ENCODE measurements at regions not wholly inside any gene's neighbourhood (a gene's known extent, or its start where the extent isn't known, plus 50 kb on each side); places are given as distances from the start of the nearest gene placed in this dataset.

GRCh38 chr10:108591417-108591816, 1331.9 kb downstream of the XPNPEP1 start:
- H3K9me3 ChIP-seq: no peaks in the 10 kb centered on the region
- no peak for DNase-seq
- no peaks in the 10 kb centered on the region for H3K4me1 ChIP-seq
- no peaks in the 10 kb centered on the region for H3K36me3 ChIP-seq
- no peak for TF ChIP-seq POLR2A (IDR thresholded peaks at IDR 0.05)
- TF ChIP-seq, protein P1, sequence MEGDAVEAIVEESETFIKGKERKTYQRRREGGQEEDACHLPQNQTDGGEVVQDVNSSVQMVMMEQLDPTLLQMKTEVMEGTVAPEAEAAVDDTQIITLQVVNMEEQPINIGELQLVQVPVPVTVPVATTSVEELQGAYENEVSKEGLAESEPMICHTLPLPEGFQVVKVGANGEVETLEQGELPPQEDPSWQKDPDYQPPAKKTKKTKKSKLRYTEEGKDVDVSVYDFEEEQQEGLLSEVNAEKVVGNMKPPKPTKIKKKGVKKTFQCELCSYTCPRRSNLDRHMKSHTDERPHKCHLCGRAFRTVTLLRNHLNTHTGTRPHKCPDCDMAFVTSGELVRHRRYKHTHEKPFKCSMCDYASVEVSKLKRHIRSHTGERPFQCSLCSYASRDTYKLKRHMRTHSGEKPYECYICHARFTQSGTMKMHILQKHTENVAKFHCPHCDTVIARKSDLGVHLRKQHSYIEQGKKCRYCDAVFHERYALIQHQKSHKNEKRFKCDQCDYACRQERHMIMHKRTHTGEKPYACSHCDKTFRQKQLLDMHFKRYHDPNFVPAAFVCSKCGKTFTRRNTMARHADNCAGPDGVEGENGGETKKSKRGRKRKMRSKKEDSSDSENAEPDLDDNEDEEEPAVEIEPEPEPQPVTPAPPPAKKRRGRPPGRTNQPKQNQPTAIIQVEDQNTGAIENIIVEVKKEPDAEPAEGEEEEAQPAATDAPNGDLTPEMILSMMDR (IDR thresholded peaks at IDR 0.05): no peak
- intact Hi-C loops (cut with DNase I; ENCODE audit: low total_unique reads): no loop called here
- H3K27me3 ChIP-seq: no peaks in the 10 kb centered on the region
- no peak overlapping the region for H3K4me3 ChIP-seq
- no peak overlapping the region for H3K27ac ChIP-seq

GRCh38 chr10:108586424-108586823, 1336.9 kb downstream of the XPNPEP1 start:
- intact Hi-C loops (cut with DNase I; ENCODE audit: low total_unique reads): no loop called here

GRCh38 chr10:108583877-108584276, 1339.4 kb downstream of the XPNPEP1 start:
- intact Hi-C loops (cut with DNase I; ENCODE audit: low total_unique reads): no loop called here
- Histone ChIP-seq H3K27me3 (no peaks in the 10 kb centered on the region), H3K4me1 (no peaks in the 10 kb centered on the region)

More at GRCh38 chr10:108586424-108586823, 1336.9 kb downstream of the XPNPEP1 start:
- no peaks in the 10 kb centered on the region for H3K4me1 ChIP-seq
- H3K36me3 ChIP-seq: no peaks in the 10 kb centered on the region
- H3K27me3 ChIP-seq: no peaks in the 10 kb centered on the region
- no peak for TF ChIP-seq POLR2A (IDR thresholded peaks at IDR 0.05)
- TF ChIP-seq, protein P1 (IDR thresholded peaks at IDR 0.05): no peak
- no peaks in the 10 kb centered on the region for H3K9me3 ChIP-seq
- no peak for DNase-seq
- H3K27ac ChIP-seq: no peak overlapping the region
- H3K4me3 ChIP-seq: no peak overlapping the region

DNA sequence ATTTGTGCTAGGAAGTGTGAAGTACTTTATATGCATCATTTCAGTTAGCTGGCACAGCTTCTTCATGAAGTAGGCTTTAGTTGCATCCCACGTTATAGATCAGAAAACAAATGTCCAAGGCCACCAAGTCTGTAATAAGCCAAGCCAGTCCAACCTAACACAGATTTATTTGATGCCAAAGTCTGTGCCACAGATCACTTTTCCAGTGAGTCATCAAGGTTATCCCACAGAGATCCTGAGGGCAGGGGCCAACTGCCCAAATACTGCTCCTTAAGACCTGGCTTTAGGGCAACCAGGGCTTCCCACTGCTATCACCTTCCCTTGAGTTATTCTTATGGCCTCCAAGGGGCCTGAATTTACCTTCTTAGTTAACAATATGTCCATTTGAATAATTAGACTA, 1340.4 kb downstream of the XPNPEP1 start:
- H3K36me3 ChIP-seq: no peaks in the 10 kb centered on the region
- no peak for DNase-seq
- H3K4me1 ChIP-seq: no peaks in the 10 kb centered on the region
- H3K27ac ChIP-seq: no peak overlapping the region
- intact Hi-C loops (cut with DNase I; ENCODE audit: low total_unique reads): no loop called here
- H3K9me3 ChIP-seq: no peaks in the 10 kb centered on the region
- H3K27me3 ChIP-seq: no peaks in the 10 kb centered on the region
- TF ChIP-seq, protein P1 (IDR thresholded peaks at IDR 0.05): no peak
- TF ChIP-seq POLR2A (IDR thresholded peaks at IDR 0.05): no peak
- H3K4me3 ChIP-seq: no peak overlapping the region

More at GRCh38 chr10:108583877-108584276, 1339.4 kb downstream of the XPNPEP1 start:
- Histone ChIP-seq H3K27ac (no peak overlapping the region), H3K9me3 (no peaks in the 10 kb centered on the region), H3K36me3 (no peaks in the 10 kb centered on the region), H3K4me3 (no peak overlapping the region)
- TF ChIP-seq, protein P1 (IDR thresholded peaks at IDR 0.05): no peak
- DNase-seq: no peak

DNA sequence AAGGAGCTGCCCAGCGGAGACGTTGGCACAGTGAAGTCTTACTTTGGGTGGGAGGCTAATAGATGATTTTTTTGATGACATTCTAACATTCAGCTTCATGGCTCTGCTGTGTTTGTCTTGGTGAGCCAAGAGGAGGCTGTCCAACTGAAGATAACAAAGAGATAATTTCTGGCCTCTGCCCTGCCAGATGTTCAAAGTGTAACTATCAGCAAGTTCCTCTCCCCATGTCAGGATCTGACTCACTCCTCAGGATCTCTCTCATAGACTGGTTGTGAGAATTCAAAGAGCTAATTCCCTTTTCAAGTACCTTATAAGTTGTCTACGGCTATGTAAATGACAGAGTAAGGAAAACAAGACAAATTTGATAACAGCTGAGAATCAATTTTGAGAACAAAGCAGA, 1340.9 kb downstream of the XPNPEP1 start:
- Histone ChIP-seq H3K4me3 (no peak overlapping the region), H3K36me3 (no peaks in the 10 kb centered on the region), H3K9me3 (no peaks in the 10 kb centered on the region), H3K27ac (no peak overlapping the region), H3K27me3 (no peaks in the 10 kb centered on the region), H3K4me1 (no peaks in the 10 kb centered on the region)
- DNase-seq: no peak
- intact Hi-C loops (cut with DNase I; ENCODE audit: low total_unique reads): no loop called here
- TF ChIP-seq, protein P1 (IDR thresholded peaks at IDR 0.05): no peak
- no peak for TF ChIP-seq POLR2A (IDR thresholded peaks at IDR 0.05)

Data from uterus (tissue), 3 donors.